Endothelial cell of umbilical vein (primary cell): ENCODE measurements at regions not wholly inside any gene's neighbourhood (a gene's known extent, or its start where the extent isn't known, plus 50 kb on each side); places are given as distances from the start of the nearest gene placed in this dataset.

ENCODE experiments used
- EZH2 ChIP-seq: IDR thresholded peaks from 2 replicates; pipeline ENCODE4 v1.6.1; 2012; ENCODE audit warnings: borderline replicate concordance, low read depth, mild to moderate bottlenecking, moderate library complexity, low read length, inconsistent platforms; ENCODE audit not compliant: severe bottlenecking
- FOS ChIP-seq: IDR thresholded peaks from 2 replicates; pipeline ENCODE4 v1.6.1; 2011; ENCODE audit warnings: mild to moderate bottlenecking, low read length, moderate library complexity, borderline replicate concordance; ENCODE audit not compliant: insufficient read depth
- GATA2 ChIP-seq: IDR thresholded peaks from 2 replicates; pipeline ENCODE4 v1.7.0; 2011; ENCODE audit warnings: low read depth, mild to moderate bottlenecking, moderate library complexity, mixed read lengths, low read length; ENCODE audit not compliant: insufficient read length, insufficient read depth
- JUN ChIP-seq: IDR thresholded peaks from 2 replicates; pipeline ENCODE4 v1.6.1; 2011; ENCODE audit warnings: borderline replicate concordance, low read depth; ENCODE audit not compliant: insufficient read length, insufficient read depth
- MAX ChIP-seq: IDR thresholded peaks from 2 replicates; pipeline ENCODE4 v1.6.1; 2011; ENCODE audit not compliant: insufficient read depth, insufficient read length
- MYC ChIP-seq: IDR thresholded peaks from one replicate; pipeline ENCODE4 v1.6.1; 2011; ENCODE audit warnings: mild to moderate bottlenecking, low read depth, low read length
- POLR2A ChIP-seq: IDR thresholded peaks from 2 replicates; pipeline ENCODE4 v1.6.1; 2012; ENCODE audit warnings: low read depth, mild to moderate bottlenecking, control low read depth, low read length
- POLR2AphosphoS5 ChIP-seq: IDR thresholded peaks from 2 replicates; pipeline ENCODE4 v1.6.1; 2012; ENCODE audit warnings: low read depth, mild to moderate bottlenecking, control low read depth, low read length, moderate library complexity; ENCODE audit not compliant: insufficient read depth
- TF ChIP-seq, protein P1 (sequence below), 2 donors: IDR thresholded peaks; 1 replicate in 1 of 2; 2 replicates in 1 of 2; pipeline ENCODE4 v1.5.1; 2011; ENCODE audit warnings: low read length in 2 of 2, mild to moderate bottlenecking in 2 of 2, moderate library complexity in 2 of 2, control low read depth in 1 of 2, inconsistent platforms in 1 of 2, low read depth in 1 of 2; ENCODE audit not compliant: insufficient read depth in 1 of 2; ENCODE audit errors: extremely low read depth in 1 of 2

GRCh38 chr3:181288145-181288544, 298.6 kb upstream of the DNAJC19 start:
- TF ChIP-seq POLR2AphosphoS5 (no peak), POLR2A (no peak), EZH2 (no peak), MAX (no peak), JUN (no peak), MYC (no peak), GATA2 (no peak), FOS (no peak)
- TF ChIP-seq, protein P1, sequence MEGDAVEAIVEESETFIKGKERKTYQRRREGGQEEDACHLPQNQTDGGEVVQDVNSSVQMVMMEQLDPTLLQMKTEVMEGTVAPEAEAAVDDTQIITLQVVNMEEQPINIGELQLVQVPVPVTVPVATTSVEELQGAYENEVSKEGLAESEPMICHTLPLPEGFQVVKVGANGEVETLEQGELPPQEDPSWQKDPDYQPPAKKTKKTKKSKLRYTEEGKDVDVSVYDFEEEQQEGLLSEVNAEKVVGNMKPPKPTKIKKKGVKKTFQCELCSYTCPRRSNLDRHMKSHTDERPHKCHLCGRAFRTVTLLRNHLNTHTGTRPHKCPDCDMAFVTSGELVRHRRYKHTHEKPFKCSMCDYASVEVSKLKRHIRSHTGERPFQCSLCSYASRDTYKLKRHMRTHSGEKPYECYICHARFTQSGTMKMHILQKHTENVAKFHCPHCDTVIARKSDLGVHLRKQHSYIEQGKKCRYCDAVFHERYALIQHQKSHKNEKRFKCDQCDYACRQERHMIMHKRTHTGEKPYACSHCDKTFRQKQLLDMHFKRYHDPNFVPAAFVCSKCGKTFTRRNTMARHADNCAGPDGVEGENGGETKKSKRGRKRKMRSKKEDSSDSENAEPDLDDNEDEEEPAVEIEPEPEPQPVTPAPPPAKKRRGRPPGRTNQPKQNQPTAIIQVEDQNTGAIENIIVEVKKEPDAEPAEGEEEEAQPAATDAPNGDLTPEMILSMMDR (IDR thresholded peaks at IDR 0.05; ENCODE audit: extremely low read depth in 1 of 2, insufficient read depth in 1 of 2, low read depth in 1 of 2, low read length in 2 of 2) = no peak
